ENCODE measurements at regions not wholly inside any gene's neighbourhood (a gene's known extent, or its start where the extent isn't known, plus 50 kb on each side); places are given as distances from the start of the nearest gene placed in this dataset.

GRCh38 chr4:184937745-184938144, 80.5 kb upstream of the HELT start:
- no peak for TF ChIP-seq FOS (IDR thresholded peaks at IDR 0.05; ENCODE audit: extremely low read depth, insufficient read length)
- no peak for TF ChIP-seq TEAD4 (IDR thresholded peaks at IDR 0.05; ENCODE audit: low read length)
- TF ChIP-seq TEAD4 (CRISPR knock-in tag; IDR thresholded peaks at IDR 0.05; ENCODE audit: borderline replicate concordance): no peak
- TF ChIP-seq ZNF23 (CRISPR knock-in tag; IDR thresholded peaks at IDR 0.05): no peak

All from K562 (cell line).